CD4-positive, alpha-beta T cell (primary cell): ENCODE measurements at regions not wholly inside any gene's neighbourhood (a gene's known extent, or its start where the extent isn't known, plus 50 kb on each side); places are given as distances from the start of the nearest gene placed in this dataset.

ENCODE experiments used
- ATAC-seq: fragments of 200-7000 bp; cut with Tn5 transposase; one replicate; pipeline ENCODE4 v1.10.0; 2022; ENCODE audit warnings: mild to moderate bottlenecking; ENCODE audit not compliant: poor library complexity
- CTCF ChIA-PET: fragments of 350-600 bp; sonication (Branson Sonifier 250); formaldehyde crosslinking; loops from one replicate; lab custom pipeline; 2021; ENCODE audit warnings: antibody characterized with exemption, inconsistent platforms; lab: Charles Lee
- POLR2A ChIA-PET: fragments of 350-600 bp; sonication (Branson Sonifier 250); formaldehyde crosslinking; loops from one replicate; lab custom pipeline; 2021; ENCODE audit warnings: antibody characterized with exemption, inconsistent platforms; lab: Charles Lee
- DNase-seq, 14 experiments: peaks; one replicate each; pipeline ENCODE4 v3.0.0-alpha.2; 2013 to 2020; ENCODE audit warnings: mixed read lengths in 2 of 14
- H3K27ac ChIP-seq, 2 donors: one replicate each; pipeline versions ENCODE4 v1.5.1 to v1.7.0; 2013; ENCODE audit warnings: low read length in 2 of 2, low read depth in 1 of 2, mild to moderate bottlenecking in 1 of 2
- H3K27me3 ChIP-seq, 2 experiments: 1 replicate in 1 of 2; 2 replicates in 1 of 2; pipeline versions ENCODE4 v1.6.1 to v1.7.0; 2013; ENCODE audit warnings: low read length in 2 of 2, control low read depth in 1 of 2, mild to moderate bottlenecking in 1 of 2, moderate library complexity in 1 of 2; ENCODE audit not compliant: insufficient read depth in 2 of 2, control insufficient read depth in 1 of 2
- H3K36me3 ChIP-seq: one replicate; pipeline ENCODE4 v1.6.1; 2013; ENCODE audit warnings: low read length, control low read depth; ENCODE audit not compliant: insufficient read depth
- H3K4me1 ChIP-seq: one replicate; pipeline ENCODE4 v1.6.1; 2013; ENCODE audit warnings: low read length, control low read depth; ENCODE audit not compliant: insufficient read depth
- H3K4me3 ChIP-seq: one replicate; pipeline ENCODE4 v1.5.1; 2013; ENCODE audit warnings: mild to moderate bottlenecking, low read length, moderate library complexity
- H3K9me3 ChIP-seq, 2 experiments: 1 replicate in 1 of 2; 2 replicates in 1 of 2; pipeline versions ENCODE4 v1.6.1 to v1.7.0; 2013; ENCODE audit warnings: low read length in 2 of 2, mild to moderate bottlenecking in 2 of 2, control low read depth in 1 of 2, moderate library complexity in 1 of 2; ENCODE audit not compliant: control insufficient read depth in 1 of 2, insufficient read depth in 1 of 2
- H3K27ac Mint-ChIP-seq: one replicate; pipeline ENCODE4 v1.8.0; 2020; ENCODE audit warnings: mixed read lengths
- H3K27me3 Mint-ChIP-seq: one replicate; pipeline ENCODE4 v1.8.0; 2021; ENCODE audit warnings: mixed read lengths
- H3K36me3 Mint-ChIP-seq: one replicate; pipeline ENCODE4 v1.8.0; 2021; ENCODE audit warnings: low read depth, mixed read lengths
- H3K4me1 Mint-ChIP-seq: one replicate; pipeline ENCODE4 v1.8.0; 2021; ENCODE audit warnings: low read depth, mixed read lengths
- H3K4me3 Mint-ChIP-seq: one replicate; pipeline ENCODE4 v1.8.0; 2020; ENCODE audit warnings: mild to moderate bottlenecking, mixed read lengths
- H3K9me3 Mint-ChIP-seq: one replicate; pipeline ENCODE4 v1.8.0; 2020; ENCODE audit warnings: mixed read lengths
- intact Hi-C, 2 experiments: fragments of 100-400 bp; cut with DNase I in 1 of 2; cut with micrococcal nuclease in 1 of 2; formaldehyde crosslinking; loops; one replicate each; pipeline versions ENCODE4 v1.15.1 to v1.9.0; 2023 to 2025; cut with DNase I, micrococcal nuclease
- TF ChIP-seq, protein P1 (sequence below): fragments of 200-600 bp; IDR thresholded peaks from one replicate; pipeline ENCODE4 v1.8.0; 2022; ENCODE audit warnings: antibody characterized with exemption, mild to moderate bottlenecking

DNA sequence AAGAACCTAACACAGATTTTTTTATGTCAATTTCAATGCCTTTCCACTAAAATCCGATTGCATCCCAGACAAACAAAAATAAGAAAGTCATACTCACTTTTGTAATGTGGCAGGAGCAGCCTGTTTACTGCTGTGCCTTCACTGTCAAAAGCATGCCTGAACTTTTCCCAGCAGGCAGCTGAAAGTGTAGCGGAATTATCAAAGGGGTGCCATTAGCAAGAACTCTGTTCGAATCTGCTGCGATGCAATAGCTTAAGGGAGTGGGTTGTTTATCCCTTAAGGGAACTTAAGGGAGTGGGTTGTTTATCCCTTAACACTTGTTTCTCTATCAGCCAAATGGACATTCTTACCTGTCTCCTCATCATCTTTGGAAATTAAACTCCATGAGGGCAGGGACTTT, 243.5 kb downstream of the PAX3 start:
- Mint-ChIP-seq H3K4me1 (no peaks in the 10 kb centered on the region), H3K36me3 (no peaks in the 10 kb centered on the region), H3K4me3 (no peak overlapping the region), H3K9me3 (no peaks in the 10 kb centered on the region), H3K27me3 (peaks cover 66% of the 10 kb centered on the region), H3K27ac (no peak overlapping the region)
- no peak overlapping the region for H3K27ac ChIP-seq
- DNase-seq (no peak), ATAC-seq (no peak)
- TF ChIP-seq, protein P1, sequence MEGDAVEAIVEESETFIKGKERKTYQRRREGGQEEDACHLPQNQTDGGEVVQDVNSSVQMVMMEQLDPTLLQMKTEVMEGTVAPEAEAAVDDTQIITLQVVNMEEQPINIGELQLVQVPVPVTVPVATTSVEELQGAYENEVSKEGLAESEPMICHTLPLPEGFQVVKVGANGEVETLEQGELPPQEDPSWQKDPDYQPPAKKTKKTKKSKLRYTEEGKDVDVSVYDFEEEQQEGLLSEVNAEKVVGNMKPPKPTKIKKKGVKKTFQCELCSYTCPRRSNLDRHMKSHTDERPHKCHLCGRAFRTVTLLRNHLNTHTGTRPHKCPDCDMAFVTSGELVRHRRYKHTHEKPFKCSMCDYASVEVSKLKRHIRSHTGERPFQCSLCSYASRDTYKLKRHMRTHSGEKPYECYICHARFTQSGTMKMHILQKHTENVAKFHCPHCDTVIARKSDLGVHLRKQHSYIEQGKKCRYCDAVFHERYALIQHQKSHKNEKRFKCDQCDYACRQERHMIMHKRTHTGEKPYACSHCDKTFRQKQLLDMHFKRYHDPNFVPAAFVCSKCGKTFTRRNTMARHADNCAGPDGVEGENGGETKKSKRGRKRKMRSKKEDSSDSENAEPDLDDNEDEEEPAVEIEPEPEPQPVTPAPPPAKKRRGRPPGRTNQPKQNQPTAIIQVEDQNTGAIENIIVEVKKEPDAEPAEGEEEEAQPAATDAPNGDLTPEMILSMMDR: no peak
- intact Hi-C loops: loop anchor here (5.0 to 10.0 kb wide), 3 partner anchors 507 to 559 kb away; no protein-coding TSS in a partner anchor
- H3K4me3 ChIP-seq: no peak overlapping the region
- CTCF ChIA-PET: no interaction called here
- POLR2A ChIA-PET: no interaction called here
- H3K36me3 ChIP-seq: no peaks in the 10 kb centered on the region
- no peaks in the 10 kb centered on the region for H3K4me1 ChIP-seq
- H3K9me3 ChIP-seq: no peaks in the 10 kb centered on the region
- peaks cover 4 to 16% of the 10 kb centered on the region in 2 experiments for H3K27me3 ChIP-seq

GRCh38 chr2:222054813-222055212, 244.0 kb downstream of the PAX3 start:
- Mint-ChIP-seq H3K4me3 (no peak overlapping the region), H3K27me3 (peaks cover 63% of the 10 kb centered on the region), H3K27ac (no peak overlapping the region), H3K4me1 (no peaks in the 10 kb centered on the region), H3K9me3 (no peaks in the 10 kb centered on the region), H3K36me3 (no peaks in the 10 kb centered on the region)
- Histone ChIP-seq H3K9me3 (no peaks in the 10 kb centered on the region), H3K4me3 (no peak overlapping the region), H3K4me1 (no peaks in the 10 kb centered on the region), H3K27ac (no peak overlapping the region), H3K27me3 (peaks cover 4 to 16% of the 10 kb centered on the region in 2 experiments), H3K36me3 (no peaks in the 10 kb centered on the region)
- ChIA-PET CTCF (no interaction called here), POLR2A (interaction anchor here (0.6 kb wide), 1 partner anchor 22 kb away, joined by 4 read pairs; no protein-coding TSS in a partner anchor)
- TF ChIP-seq, protein P1: no peak
- ATAC-seq: no peak
- intact Hi-C loops: loop anchor here (5.0 to 10.0 kb wide), 3 partner anchors 507 to 560 kb away; no protein-coding TSS in a partner anchor
- no peak for DNase-seq

GRCh38 chr2:222052934-222053367, 245.8 kb downstream of the PAX3 start:
- Histone ChIP-seq H3K9me3 (no peaks in the 10 kb centered on the region), H3K27ac (no peak overlapping the region), H3K4me1 (no peaks in the 10 kb centered on the region), H3K4me3 (no peak overlapping the region), H3K36me3 (no peaks in the 10 kb centered on the region), H3K27me3 (peaks cover 4 to 11% of the 10 kb centered on the region in 2 experiments)
- Mint-ChIP-seq H3K4me1 (no peaks in the 10 kb centered on the region), H3K4me3 (no peak overlapping the region), H3K27ac (no peak overlapping the region), H3K36me3 (no peaks in the 10 kb centered on the region), H3K9me3 (no peaks in the 10 kb centered on the region), H3K27me3 (peaks cover 65% of the 10 kb centered on the region)
- DNase-seq: no peak
- TF ChIP-seq, protein P1: no peak
- intact Hi-C loops: loop anchor here in 1 of 2 experiments (10.0 kb wide), 1 partner anchor 562 kb away; no protein-coding TSS in a partner anchor
- ChIA-PET POLR2A (no interaction called here), CTCF (no interaction called here)
- no peak for ATAC-seq
